ENCODE measurements at regions not wholly inside any gene's neighbourhood (a gene's known extent, or its start where the extent isn't known, plus 50 kb on each side); places are given as distances from the start of the nearest gene placed in this dataset.

GRCh38 chr9:11506980-11507379 lies 894.2 kb upstream of the PTPRD start:
- TF ChIP-seq CTCF (IDR thresholded peaks at IDR 0.05; ENCODE audit: low read depth, low read length, missing control alignments), result no peak
- in situ Hi-C loops (cut with HindIII; ENCODE audit: low sequenced_read_pairs), result no loop called here
- DNase-seq (ENCODE audit: low read depth), result no peak
- H3K4me3 ChIP-seq (ENCODE audit: low read depth, low read length), result no peak overlapping the region

DNA sequence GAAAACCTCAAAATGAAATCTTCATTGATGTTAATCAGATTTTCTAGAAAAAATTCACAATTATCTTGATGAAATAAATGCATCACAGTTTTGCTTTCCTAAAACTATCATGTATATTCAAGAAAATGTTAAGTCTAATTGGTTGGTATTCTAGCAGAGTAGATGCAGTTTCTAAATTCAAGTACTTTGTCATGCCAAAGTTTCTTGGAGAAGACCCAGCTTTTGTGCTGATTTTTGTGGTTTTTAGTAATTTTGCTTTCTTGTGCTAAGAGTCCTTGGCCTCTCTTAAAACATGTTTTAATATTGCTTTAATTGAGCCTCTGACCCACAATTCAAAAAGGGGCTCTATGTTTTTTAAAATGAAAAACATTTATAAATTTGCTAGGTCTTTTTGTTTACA lies 924.8 kb upstream of the PTPRD start:
- no peak overlapping the region for H3K4me3 ChIP-seq (ENCODE audit: low read depth, low read length)
- peak; percentile 6 for DNase-seq (ENCODE audit: low read depth)
- TF ChIP-seq CTCF (IDR thresholded peaks at IDR 0.05; ENCODE audit: low read depth, low read length, missing control alignments), result no peak
- in situ Hi-C loops (cut with HindIII; ENCODE audit: low sequenced_read_pairs), result no loop called here

- no peak for TF ChIP-seq CTCF (IDR thresholded peaks at IDR 0.05; ENCODE audit: low read depth, low read length, missing control alignments)
- no peak overlapping the region for H3K4me3 ChIP-seq (ENCODE audit: low read depth, low read length)
- DNase-seq (ENCODE audit: low read depth), result no peak
- in situ Hi-C loops (cut with HindIII; ENCODE audit: low sequenced_read_pairs), result no loop called here
Observed at GRCh38 chr9:11542781-11543180, 930.0 kb upstream of the PTPRD start.

DNA sequence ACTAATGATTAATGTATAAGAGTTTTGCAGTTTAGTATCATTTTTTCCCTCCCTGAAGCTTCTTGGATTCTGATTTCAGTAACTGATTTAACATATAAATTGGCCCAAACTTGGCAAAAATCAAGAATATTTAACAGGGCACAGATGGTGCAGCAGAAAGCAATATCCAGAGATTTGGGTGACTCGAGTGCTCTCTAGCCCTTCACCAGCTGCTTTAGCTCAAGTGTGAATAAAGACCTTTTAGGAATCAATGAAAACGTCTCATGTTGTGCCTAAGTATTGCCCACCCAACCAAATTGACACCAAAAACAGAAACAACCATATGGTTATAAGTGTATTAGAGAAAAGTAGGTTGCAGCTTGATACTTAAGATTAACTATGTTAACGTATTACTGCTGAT lies 933.4 kb upstream of the PTPRD start:
- no peak overlapping the region for H3K4me3 ChIP-seq (ENCODE audit: low read depth, low read length)

DNA sequence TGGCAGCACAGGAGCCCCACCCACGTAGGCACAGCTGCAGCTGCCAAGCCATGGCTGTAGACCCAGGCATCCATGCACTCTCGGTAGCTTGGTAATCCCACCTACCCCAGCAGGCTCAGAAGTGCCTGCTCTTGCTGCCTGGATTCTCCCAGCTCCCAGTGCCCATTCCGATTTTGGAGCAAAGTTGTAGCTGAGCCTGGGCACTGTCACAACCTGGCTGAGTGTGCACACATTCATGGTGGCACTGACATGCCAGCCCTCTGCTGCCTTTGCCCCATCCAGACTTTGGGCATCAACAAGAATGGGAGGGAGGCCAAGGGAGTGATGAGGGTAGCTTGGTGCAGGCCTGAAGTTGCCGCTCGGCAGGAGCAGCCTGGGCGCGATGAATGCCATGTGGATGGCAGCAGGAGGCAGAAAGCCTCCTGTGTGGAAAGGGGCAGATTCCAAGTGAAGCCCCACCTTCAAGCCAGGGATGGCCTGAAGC lies 936.6 kb upstream of the PTPRD start:
- no peak for DNase-seq (ENCODE audit: low read depth)
- no peak for TF ChIP-seq CTCF (IDR thresholded peaks at IDR 0.05; ENCODE audit: low read depth, low read length, missing control alignments)
- in situ Hi-C loops (cut with HindIII; ENCODE audit: low sequenced_read_pairs), result no loop called here
- no peak overlapping the region for H3K4me3 ChIP-seq (ENCODE audit: low read depth, low read length)

More for the DNA sequence above, 933.4 kb upstream of the PTPRD start:
- no peak for TF ChIP-seq CTCF (IDR thresholded peaks at IDR 0.05; ENCODE audit: low read depth, low read length, missing control alignments)
- in situ Hi-C loops (cut with HindIII; ENCODE audit: low sequenced_read_pairs), result no loop called here
- DNase-seq (ENCODE audit: low read depth), result no peak

DNA sequence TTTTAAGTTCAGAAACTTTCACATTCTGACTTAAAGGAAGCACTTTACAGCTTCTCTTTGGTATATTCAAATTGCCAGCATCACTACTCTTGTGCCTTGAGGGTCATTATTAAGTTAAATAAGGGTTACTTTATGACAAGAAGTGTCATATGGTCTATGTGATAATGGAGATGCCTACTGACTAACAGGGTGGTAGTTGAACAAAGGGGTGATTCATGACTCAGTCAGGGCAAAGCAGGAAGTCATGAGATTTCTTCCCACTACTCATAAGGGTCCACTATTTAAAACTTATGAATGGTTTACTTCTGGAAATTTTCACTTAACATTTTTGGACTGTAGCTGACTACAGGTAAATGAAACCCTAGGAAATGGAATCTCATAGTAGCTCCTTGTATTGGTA lies 938.3 kb upstream of the PTPRD start:
- in situ Hi-C loops (cut with HindIII; ENCODE audit: low sequenced_read_pairs), result no loop called here
- H3K4me3 ChIP-seq (ENCODE audit: low read depth, low read length), result no peak overlapping the region
- no peak for TF ChIP-seq CTCF (IDR thresholded peaks at IDR 0.05; ENCODE audit: low read depth, low read length, missing control alignments)
- DNase-seq (ENCODE audit: low read depth), result no peak

DNA sequence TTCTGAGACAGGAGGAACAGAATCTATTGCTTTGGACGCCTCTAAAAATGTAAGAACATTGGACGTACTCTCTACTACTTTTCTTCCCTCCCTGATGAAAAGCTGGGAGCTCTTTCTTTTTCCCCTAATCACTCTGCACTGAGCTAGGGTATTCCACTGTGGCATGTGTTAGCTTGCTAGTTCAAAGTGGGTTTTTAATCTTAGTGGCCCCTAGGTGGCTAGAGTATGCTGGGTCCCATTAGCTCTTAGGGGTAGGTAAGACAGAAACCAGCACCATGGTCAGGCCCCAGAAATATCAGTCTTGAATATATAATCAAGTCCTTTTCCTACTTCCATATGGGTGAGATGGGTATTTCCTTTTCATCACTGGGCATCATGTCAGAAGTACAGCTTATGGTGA lies 945.2 kb upstream of the PTPRD start:
- H3K4me3 ChIP-seq (ENCODE audit: low read depth, low read length), result no peak overlapping the region
- TF ChIP-seq CTCF (IDR thresholded peaks at IDR 0.05; ENCODE audit: low read depth, low read length, missing control alignments), result no peak
- in situ Hi-C loops (cut with HindIII; ENCODE audit: low sequenced_read_pairs), result no loop called here
- no peak for DNase-seq (ENCODE audit: low read depth)

All from astrocyte of the cerebellum (primary cell).